DOHH2 (cell line): ENCODE measurements at regions not wholly inside any gene's neighbourhood (a gene's known extent, or its start where the extent isn't known, plus 50 kb on each side); places are given as distances from the start of the nearest gene placed in this dataset.

Experiments
- H3F3A ChIP-seq: fragments of 200-600 bp; sonication (generic), shearing (Covaris generic); 2 replicates; pipeline ENCODE4 v1.6.0; 2016; ENCODE audit warnings: antibody characterized with exemption, mild to moderate bottlenecking; ENCODE audit not compliant: control insufficient read depth, insufficient read depth
- H3K27ac ChIP-seq: fragments of 200-600 bp; sonication (generic); 2 replicates; pipeline ENCODE4 v1.5.1; 2014; ENCODE audit warnings: low read depth, mild to moderate bottlenecking, low read length, moderate library complexity
- H3K27me3 ChIP-seq: fragments of 200-600 bp; sonication (generic); 2 replicates; pipeline ENCODE4 v1.6.1; 2014; ENCODE audit warnings: mild to moderate bottlenecking, low read length, mixed read lengths; ENCODE audit not compliant: control insufficient read depth
- H3K36me3 ChIP-seq: fragments of 200-600 bp; sonication (generic); 2 replicates; pipeline ENCODE4 v1.6.1; 2014; ENCODE audit warnings: mild to moderate bottlenecking, low read length, moderate library complexity, mixed read lengths; ENCODE audit not compliant: control insufficient read depth
- H3K4me1 ChIP-seq: fragments of 200-600 bp; sonication (generic); 2 replicates; pipeline ENCODE4 v1.6.1; 2014; ENCODE audit warnings: mild to moderate bottlenecking, low read length, mixed read lengths; ENCODE audit not compliant: control insufficient read depth
- H3K4me2 ChIP-seq: fragments of 200-600 bp; sonication (generic); 2 replicates; pipeline ENCODE4 v1.6.0; 2014; ENCODE audit warnings: mild to moderate bottlenecking, low read length, moderate library complexity
- H3K4me3 ChIP-seq: fragments of 200-600 bp; sonication (generic); 2 replicates; pipeline ENCODE4 v1.5.1; 2014; ENCODE audit warnings: mild to moderate bottlenecking, low read length, mixed read lengths
- H3K79me2 ChIP-seq: fragments of 200-600 bp; sonication (generic); 2 replicates; pipeline ENCODE4 v1.6.1; 2014; ENCODE audit warnings: mild to moderate bottlenecking, low read length, mixed read lengths; ENCODE audit not compliant: control insufficient read depth
- H3K9me2 ChIP-seq: fragments of 200-600 bp; sonication (generic); replicated peaks from 2 replicates; pipeline ENCODE4 v1.6.1; 2014; ENCODE audit warnings: mild to moderate bottlenecking, low read length, mixed read lengths; ENCODE audit not compliant: control insufficient read depth
- H3K9me3 ChIP-seq: fragments of 200-600 bp; sonication (generic); 2 replicates; pipeline ENCODE4 v1.6.1; 2014; ENCODE audit warnings: antibody characterized with exemption, low read length, mixed read lengths; ENCODE audit not compliant: control insufficient read depth, insufficient read depth
- H4K20me1 ChIP-seq: fragments of 200-600 bp; sonication (generic); 2 replicates; pipeline ENCODE4 v1.6.0; 2014; ENCODE audit warnings: low read depth, mild to moderate bottlenecking, antibody characterized with exemption, low read length, moderate library complexity; ENCODE audit not compliant: control insufficient read depth, insufficient read depth
- CTCF ChIP-seq: fragments of 200-600 bp; sonication (generic); IDR thresholded peaks from one replicate; pipeline ENCODE4 v1.5.1; 2014; ENCODE audit warnings: antibody characterized with exemption, mild to moderate bottlenecking, low read depth, low read length; ENCODE audit not compliant: poor library complexity, severe bottlenecking
- EZH2phosphoT487 ChIP-seq: fragments of 200-600 bp; sonication (generic); IDR thresholded peaks from 2 replicates; pipeline ENCODE4 v1.6.1; 2017; ENCODE audit warnings: borderline replicate concordance, mild to moderate bottlenecking, antibody characterized with exemption, low read length, moderate library complexity, mixed read lengths

- no peaks in the 10 kb centered on the region for H3F3A ChIP-seq
- H3K27me3 ChIP-seq, result no peaks in the 10 kb centered on the region
- H3K4me3 ChIP-seq, result no peak overlapping the region
- no peaks in the 10 kb centered on the region for H3K4me1 ChIP-seq
- H3K36me3 ChIP-seq, result no peaks in the 10 kb centered on the region
- TF ChIP-seq CTCF (no peak), EZH2phosphoT487 (no peak)
- H3K4me2 ChIP-seq, result no peak overlapping the region
- H3K9me2 ChIP-seq, result no peaks in the 10 kb centered on the region
- H3K79me2 ChIP-seq, result no peaks in the 10 kb centered on the region
- no peaks in the 10 kb centered on the region for H3K9me3 ChIP-seq
- H4K20me1 ChIP-seq, result no peaks in the 10 kb centered on the region
- H3K27ac ChIP-seq, result no peak overlapping the region
These were observed 705.6 kb upstream of the PHF14 start for GRCh38 chr7:10268034-10268433.

- Histone ChIP-seq H3K27ac (no peak overlapping the region), H3K79me2 (no peaks in the 10 kb centered on the region), H3F3A (no peaks in the 10 kb centered on the region), H3K9me2 (no peaks in the 10 kb centered on the region), H3K9me3 (no peaks in the 10 kb centered on the region), H3K36me3 (no peaks in the 10 kb centered on the region), H3K4me1 (no peaks in the 10 kb centered on the region), H3K4me2 (no peak overlapping the region), H3K27me3 (no peaks in the 10 kb centered on the region), H4K20me1 (no peaks in the 10 kb centered on the region), H3K4me3 (no peak overlapping the region)
- TF ChIP-seq CTCF (no peak), EZH2phosphoT487 (no peak)
These were observed 690.8 kb upstream of the PHF14 start for GRCh38 chr7:10282909-10283308.

- Histone ChIP-seq H3K27ac (no peak overlapping the region), H3K27me3 (no peaks in the 10 kb centered on the region), H3K9me2 (no peaks in the 10 kb centered on the region), H3F3A (no peaks in the 10 kb centered on the region), H3K4me3 (no peak overlapping the region), H3K79me2 (no peaks in the 10 kb centered on the region), H3K9me3 (no peaks in the 10 kb centered on the region), H4K20me1 (no peaks in the 10 kb centered on the region), H3K4me2 (no peak overlapping the region), H3K36me3 (no peaks in the 10 kb centered on the region), H3K4me1 (no peaks in the 10 kb centered on the region)
- no peak for TF ChIP-seq CTCF
- TF ChIP-seq EZH2phosphoT487, result no peak
These were observed 689.7 kb upstream of the PHF14 start for GRCh38 chr7:10284001-10284400.

- H3K79me2 ChIP-seq, result no peaks in the 10 kb centered on the region
- no peak overlapping the region for H3K4me3 ChIP-seq
- no peak overlapping the region for H3K4me2 ChIP-seq
- H3K27ac ChIP-seq, result no peak overlapping the region
- H4K20me1 ChIP-seq, result no peaks in the 10 kb centered on the region
- no peaks in the 10 kb centered on the region for H3K4me1 ChIP-seq
- H3K9me3 ChIP-seq, result no peaks in the 10 kb centered on the region
- no peak for TF ChIP-seq CTCF
- no peaks in the 10 kb centered on the region for H3K9me2 ChIP-seq
- H3K36me3 ChIP-seq, result no peaks in the 10 kb centered on the region
- H3F3A ChIP-seq, result no peaks in the 10 kb centered on the region
- no peaks in the 10 kb centered on the region for H3K27me3 ChIP-seq
These were observed 674.3 kb upstream of the PHF14 start for GRCh38 chr7:10299384-10299783.
